Astrocyte of the spinal cord (primary cell): ENCODE measurements at regions not wholly inside any gene's neighbourhood (a gene's known extent, or its start where the extent isn't known, plus 50 kb on each side); places are given as distances from the start of the nearest gene placed in this dataset.
"Not testable (repeated sequence)": the region's sequence is repeated elsewhere in the genome, so short reads cannot be mapped to it uniquely, and the experiment has no call there.

Experiments used
- DNase-seq: peaks from one replicate; pipeline ENCODE4 v3.0.0; 2011; ENCODE audit warnings: low read depth, low spot score
- H3K4me3 ChIP-seq: 2 replicates; pipeline ENCODE4 v1.5.1; 2011; ENCODE audit warnings: low read depth, mild to moderate bottlenecking, low read length, moderate library complexity
- in situ Hi-C: cut with HindIII; loops from 2 replicates; pipeline ENCODE4 v1.10.0; 2017; ENCODE audit warnings: low sequenced_read_pairs
- TF ChIP-seq, protein P1 (sequence below): IDR thresholded peaks from 2 replicates; pipeline ENCODE4 v1.5.1; 2012; ENCODE audit warnings: low read depth, mild to moderate bottlenecking, low read length, inconsistent platforms

DNA sequence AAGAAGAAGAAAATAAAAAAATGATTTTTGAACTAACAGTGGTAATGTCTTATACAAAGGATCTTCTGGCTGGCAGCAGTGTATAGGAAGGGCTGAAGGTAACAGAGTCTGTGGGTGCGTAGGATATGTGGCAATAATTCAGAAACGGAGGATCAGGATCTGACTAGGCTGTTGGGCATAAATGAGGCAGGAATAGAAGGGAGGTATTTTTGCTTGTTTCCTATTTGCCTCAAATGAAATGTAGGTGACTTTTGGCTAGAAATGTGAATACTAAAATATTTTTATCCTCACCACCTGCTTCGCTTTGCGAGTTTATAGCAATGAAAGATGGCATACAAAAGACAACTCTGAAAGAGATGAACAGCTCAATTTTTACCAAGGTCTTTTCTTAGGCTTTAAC, 1086.1 kb upstream of the CELF4 start:
- in situ Hi-C loops = no loop called here
- TF ChIP-seq, protein P1, sequence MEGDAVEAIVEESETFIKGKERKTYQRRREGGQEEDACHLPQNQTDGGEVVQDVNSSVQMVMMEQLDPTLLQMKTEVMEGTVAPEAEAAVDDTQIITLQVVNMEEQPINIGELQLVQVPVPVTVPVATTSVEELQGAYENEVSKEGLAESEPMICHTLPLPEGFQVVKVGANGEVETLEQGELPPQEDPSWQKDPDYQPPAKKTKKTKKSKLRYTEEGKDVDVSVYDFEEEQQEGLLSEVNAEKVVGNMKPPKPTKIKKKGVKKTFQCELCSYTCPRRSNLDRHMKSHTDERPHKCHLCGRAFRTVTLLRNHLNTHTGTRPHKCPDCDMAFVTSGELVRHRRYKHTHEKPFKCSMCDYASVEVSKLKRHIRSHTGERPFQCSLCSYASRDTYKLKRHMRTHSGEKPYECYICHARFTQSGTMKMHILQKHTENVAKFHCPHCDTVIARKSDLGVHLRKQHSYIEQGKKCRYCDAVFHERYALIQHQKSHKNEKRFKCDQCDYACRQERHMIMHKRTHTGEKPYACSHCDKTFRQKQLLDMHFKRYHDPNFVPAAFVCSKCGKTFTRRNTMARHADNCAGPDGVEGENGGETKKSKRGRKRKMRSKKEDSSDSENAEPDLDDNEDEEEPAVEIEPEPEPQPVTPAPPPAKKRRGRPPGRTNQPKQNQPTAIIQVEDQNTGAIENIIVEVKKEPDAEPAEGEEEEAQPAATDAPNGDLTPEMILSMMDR = no peak
- no peak for DNase-seq
- H3K4me3 ChIP-seq = no peak overlapping the region

DNA sequence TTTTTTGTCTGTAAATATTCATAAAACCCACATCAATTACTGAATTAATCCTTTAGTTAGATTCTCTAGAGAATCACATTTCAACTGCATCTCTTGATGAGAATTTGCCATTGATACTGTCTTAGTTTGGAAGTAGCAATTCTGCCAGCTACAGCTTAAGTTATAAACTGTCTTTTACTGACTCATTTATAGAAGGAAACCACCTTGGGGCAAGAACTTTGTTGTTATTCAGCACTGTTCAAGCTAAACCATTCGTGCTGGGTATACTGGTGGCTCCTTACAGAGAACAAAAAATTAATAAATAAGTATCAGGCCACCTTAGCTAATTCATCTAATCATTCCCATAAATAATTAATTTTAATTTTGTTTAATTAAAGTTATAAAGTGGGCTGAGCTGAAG, 1082.6 kb upstream of the CELF4 start:
- TF ChIP-seq, protein P1 = no peak
- H3K4me3 ChIP-seq = no peak overlapping the region
- no peak for DNase-seq
- in situ Hi-C loops = no loop called here

DNA sequence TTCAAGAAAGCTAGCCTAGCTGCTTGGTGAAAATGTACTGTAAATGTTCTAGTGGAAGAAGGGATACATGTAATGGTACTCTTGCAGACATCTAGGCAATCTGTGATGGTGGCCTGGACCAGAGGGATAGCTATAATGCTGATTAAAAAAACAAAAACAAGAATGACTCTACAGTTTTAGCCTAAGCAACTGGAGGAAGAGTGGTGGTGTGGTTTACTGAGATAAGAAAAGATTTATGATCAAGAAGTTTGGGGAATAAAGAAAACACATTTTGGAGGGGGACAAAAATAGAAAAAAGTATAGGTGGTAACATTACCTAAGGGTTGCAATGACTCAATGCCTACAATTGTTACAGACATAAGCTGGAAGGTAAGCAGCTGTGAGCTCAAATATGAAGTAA, 1080.7 kb upstream of the CELF4 start:
- H3K4me3 ChIP-seq = no peak overlapping the region
- no peak for DNase-seq
- in situ Hi-C loops = no loop called here
- TF ChIP-seq, protein P1 = no peak

DNA sequence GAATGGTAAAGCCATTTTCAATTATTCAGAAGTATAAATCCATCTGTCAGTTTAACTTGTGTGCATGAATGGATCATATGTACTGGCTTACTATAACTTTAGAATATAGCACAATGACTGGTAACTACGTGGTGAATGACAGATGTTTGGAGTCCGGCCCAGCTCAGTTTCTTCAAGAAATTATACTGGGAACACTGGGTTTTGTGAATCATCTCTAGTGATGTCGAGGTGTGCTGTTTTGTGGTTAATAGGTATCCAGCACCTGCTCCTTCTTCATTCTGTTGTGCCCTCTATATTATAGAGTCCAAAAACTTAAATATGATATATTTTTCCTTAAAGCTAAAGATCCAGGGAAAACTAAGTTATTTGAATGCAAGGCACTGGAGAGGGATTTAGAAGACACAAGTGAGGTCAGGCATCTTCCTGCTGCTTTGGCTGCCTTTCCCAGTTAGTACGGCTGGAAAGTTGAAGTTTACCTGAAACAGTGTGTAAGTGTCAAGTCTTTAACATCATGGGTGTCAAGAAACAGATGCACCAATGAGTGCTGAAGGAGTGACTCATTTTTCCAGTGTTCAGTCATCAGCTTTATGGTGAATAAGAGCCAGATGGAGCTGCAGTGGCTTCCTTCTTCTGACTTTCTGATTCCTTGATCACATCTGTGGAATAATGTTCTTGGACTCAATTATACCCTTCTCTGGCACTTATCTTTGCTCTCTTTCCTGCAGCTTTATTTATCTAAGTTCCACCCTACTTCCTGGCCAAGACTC, 1079.5 kb upstream of the CELF4 start:
- TF ChIP-seq, protein P1 = no peak
- DNase-seq = no peak
- in situ Hi-C loops = no loop called here
- no peak overlapping the region for H3K4me3 ChIP-seq

DNA sequence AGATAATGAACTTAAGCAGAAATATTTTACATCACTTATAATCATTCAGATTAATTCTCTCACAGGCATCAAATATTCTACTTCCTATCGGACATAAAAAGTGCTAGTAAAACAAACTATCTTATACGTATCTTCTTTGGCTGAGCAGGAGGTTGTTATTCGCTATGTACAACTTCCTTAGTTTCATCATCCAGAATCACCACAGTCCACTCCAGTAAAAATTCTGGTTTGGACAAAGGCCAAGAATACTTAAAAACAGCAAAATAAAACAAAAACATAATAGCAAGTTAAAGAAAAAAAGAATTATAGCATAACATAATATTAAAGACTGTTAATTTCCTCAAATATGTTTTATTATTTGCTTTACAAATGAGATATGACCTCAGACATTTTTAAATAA, 1077.1 kb upstream of the CELF4 start:
- H3K4me3 ChIP-seq = no peak overlapping the region
- DNase-seq = no peak
- in situ Hi-C loops = no loop called here
- TF ChIP-seq, protein P1 = no peak

DNA sequence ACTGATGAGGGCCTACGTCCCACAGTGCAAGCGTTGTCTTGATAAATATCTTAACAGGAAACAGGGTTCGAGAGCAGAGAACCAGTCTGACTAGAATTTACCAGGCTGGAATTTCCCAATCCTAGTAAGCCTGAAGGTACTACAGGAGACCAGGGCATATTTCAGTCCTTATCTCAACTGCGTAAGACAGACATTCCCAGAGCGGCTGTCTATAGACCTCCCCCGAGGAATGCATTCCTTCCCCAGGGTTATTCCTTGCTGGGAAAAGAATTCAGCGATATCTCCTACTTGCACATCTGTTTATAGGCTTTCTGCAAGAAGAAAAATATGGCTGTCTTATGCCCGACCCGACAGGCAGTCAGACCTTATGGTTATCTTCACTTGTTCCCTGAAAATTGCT, 1074.1 kb upstream of the CELF4 start:
- in situ Hi-C loops, DNase-seq, H3K4me3 ChIP-seq: not testable (repeated sequence)

DNA sequence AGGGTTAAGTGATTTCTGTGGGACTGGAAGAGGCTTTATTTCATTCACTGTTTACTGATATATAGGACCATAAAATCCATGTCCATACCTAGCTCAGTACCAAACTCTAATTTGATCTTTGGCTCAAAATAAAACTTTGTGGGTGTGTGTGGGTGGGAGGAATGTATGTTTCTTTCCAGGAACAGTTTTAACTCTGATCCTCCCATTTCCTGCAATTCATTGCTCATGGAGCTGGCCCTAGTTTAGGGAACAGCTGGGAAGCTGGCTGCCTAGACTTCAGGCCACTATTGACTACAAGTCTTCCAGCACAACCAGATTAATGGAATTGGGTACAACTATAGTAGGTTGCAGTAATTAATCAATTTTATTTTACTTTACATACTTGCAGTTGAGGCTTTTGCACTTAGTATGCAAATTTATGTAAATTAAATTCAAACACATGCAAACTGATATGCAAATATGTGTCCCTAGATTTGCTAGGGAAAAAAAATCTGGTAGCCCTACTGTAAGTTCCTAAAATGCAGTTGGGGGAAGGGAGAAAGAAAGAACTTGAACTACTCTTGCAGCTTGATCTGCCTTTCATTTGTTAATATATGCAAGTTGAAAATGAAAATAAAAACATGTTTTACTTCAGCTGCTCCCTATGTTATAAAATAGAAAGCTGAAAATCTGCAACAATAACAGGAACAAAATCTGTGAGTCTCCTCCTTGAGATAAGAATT, 1070.3 kb upstream of the CELF4 start:
- no peak overlapping the region for H3K4me3 ChIP-seq
- peak; percentile 2 for DNase-seq
- in situ Hi-C loops = no loop called here
- TF ChIP-seq, protein P1 = no peak
